ENCODE measurements at regions not wholly inside any gene's neighbourhood (a gene's known extent, or its start where the extent isn't known, plus 50 kb on each side); places are given as distances from the start of the nearest gene placed in this dataset.

GRCh38 chr14:23881282-23881681 lies 72.3 kb upstream of the DHRS4 start:
- TF ChIP-seq CTCF (IDR thresholded peaks at IDR 0.05) (no peak), POLR2A (IDR thresholded peaks at IDR 0.05) (no peak)

Measured in uterus (tissue), 2 donors.